ENCODE measurements at regions not wholly inside any gene's neighbourhood (a gene's known extent, or its start where the extent isn't known, plus 50 kb on each side); places are given as distances from the start of the nearest gene placed in this dataset.

GRCh38 chr14:43123544-43123943, 1383.5 kb downstream of the FSCB start:
- Histone ChIP-seq H3K36me3 (ENCODE audit: control insufficient read depth, insufficient read depth, low read length) (no peaks in the 10 kb centered on the region), H3K4me3 (ENCODE audit: low read depth, low read length) (no peak overlapping the region), H3K27me3 (ENCODE audit: control insufficient read depth, insufficient read depth, low read length) (no peaks in the 10 kb centered on the region)
- DNase-seq (ENCODE audit: low read depth), result no peak
- no peak for FAIRE-seq
- no peak for TF ChIP-seq CTCF (IDR thresholded peaks at IDR 0.05; ENCODE audit: insufficient read depth, low read length, severe bottlenecking)

- TF ChIP-seq CTCF (IDR thresholded peaks at IDR 0.05; ENCODE audit: insufficient read depth, low read length, severe bottlenecking), result no peak
- Histone ChIP-seq H3K4me3 (ENCODE audit: low read depth, low read length) (no peak overlapping the region), H3K36me3 (ENCODE audit: control insufficient read depth, insufficient read depth, low read length) (no peaks in the 10 kb centered on the region), H3K27me3 (ENCODE audit: control insufficient read depth, insufficient read depth, low read length) (no peaks in the 10 kb centered on the region)
- DNase-seq (ENCODE audit: low read depth), result no peak
- no peak for FAIRE-seq
Measured at GRCh38 chr14:43119672-43120071, 1387.4 kb downstream of the FSCB start.

GRCh38 chr14:43116341-43116740, 1390.7 kb downstream of the FSCB start:
- DNase-seq (ENCODE audit: low read depth), result no peak
- TF ChIP-seq CTCF (IDR thresholded peaks at IDR 0.05; ENCODE audit: insufficient read depth, low read length, severe bottlenecking), result no peak
- Histone ChIP-seq H3K36me3 (ENCODE audit: control insufficient read depth, insufficient read depth, low read length) (no peaks in the 10 kb centered on the region), H3K27me3 (ENCODE audit: control insufficient read depth, insufficient read depth, low read length) (no peaks in the 10 kb centered on the region), H3K4me3 (ENCODE audit: low read depth, low read length) (no peak overlapping the region)
- FAIRE-seq, result no peak

- no peaks in the 10 kb centered on the region for H3K27me3 ChIP-seq (ENCODE audit: control insufficient read depth, insufficient read depth, low read length)
- H3K4me3 ChIP-seq (ENCODE audit: low read depth, low read length), result no peak overlapping the region
- no peak for DNase-seq (ENCODE audit: low read depth)
- FAIRE-seq, result no peak
- no peaks in the 10 kb centered on the region for H3K36me3 ChIP-seq (ENCODE audit: control insufficient read depth, insufficient read depth, low read length)
- TF ChIP-seq CTCF (IDR thresholded peaks at IDR 0.05; ENCODE audit: insufficient read depth, low read length, severe bottlenecking), result no peak
Measured at GRCh38 chr14:43105305-43105704, 1401.8 kb downstream of the FSCB start.

- TF ChIP-seq CTCF (IDR thresholded peaks at IDR 0.05; ENCODE audit: insufficient read depth, low read length, severe bottlenecking), result no peak
- no peaks in the 10 kb centered on the region for H3K27me3 ChIP-seq (ENCODE audit: control insufficient read depth, insufficient read depth, low read length)
- no peaks in the 10 kb centered on the region for H3K36me3 ChIP-seq (ENCODE audit: control insufficient read depth, insufficient read depth, low read length)
- H3K4me3 ChIP-seq (ENCODE audit: low read depth, low read length), result no peak overlapping the region
- DNase-seq (ENCODE audit: low read depth), result no peak
- no peak for FAIRE-seq
Measured at GRCh38 chr14:43090380-43090779, 1416.7 kb downstream of the FSCB start.

- H3K27me3 ChIP-seq (ENCODE audit: control insufficient read depth, insufficient read depth, low read length), result no peaks in the 10 kb centered on the region
- no peaks in the 10 kb centered on the region for H3K36me3 ChIP-seq (ENCODE audit: control insufficient read depth, insufficient read depth, low read length)
- DNase-seq (ENCODE audit: low read depth), result no peak
- no peak for TF ChIP-seq CTCF (IDR thresholded peaks at IDR 0.05; ENCODE audit: insufficient read depth, low read length, severe bottlenecking)
- no peak overlapping the region for H3K4me3 ChIP-seq (ENCODE audit: low read depth, low read length)
- no peak for FAIRE-seq
Measured at GRCh38 chr14:43087666-43088065, 1419.4 kb downstream of the FSCB start.
